ENCODE measurements at regions not wholly inside any gene's neighbourhood (a gene's known extent, or its start where the extent isn't known, plus 50 kb on each side); places are given as distances from the start of the nearest gene placed in this dataset.

GRCh38 chr5:125289606-125290005 lies 543.2 kb upstream of the ZNF608 start:
- DNase-seq (ENCODE audit: low read depth) = no peak

DNA sequence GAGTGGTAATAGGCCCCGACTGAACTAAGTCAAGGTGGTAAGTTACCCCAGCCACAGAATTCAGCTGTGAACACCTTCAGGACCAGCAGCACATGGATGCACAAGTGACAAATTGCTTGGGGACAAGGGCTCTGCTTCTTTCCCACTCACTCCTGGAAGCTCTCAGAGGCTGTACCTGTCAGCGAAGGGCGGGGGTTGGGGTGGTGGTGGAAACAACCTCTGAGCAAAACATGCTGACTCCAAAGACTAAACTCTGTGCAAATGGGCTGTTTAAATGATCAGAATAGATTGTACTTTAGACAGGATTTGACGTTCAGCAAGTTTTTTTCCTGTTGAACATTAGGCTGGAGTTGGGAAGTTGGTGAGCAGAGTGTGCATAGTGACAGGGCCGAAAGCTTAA lies 544.5 kb upstream of the ZNF608 start:
- no peak for DNase-seq (ENCODE audit: low read depth)

- DNase-seq (ENCODE audit: low read depth) = no peak
Observed at GRCh38 chr5:125291447-125291846, 545.0 kb upstream of the ZNF608 start.

DNA sequence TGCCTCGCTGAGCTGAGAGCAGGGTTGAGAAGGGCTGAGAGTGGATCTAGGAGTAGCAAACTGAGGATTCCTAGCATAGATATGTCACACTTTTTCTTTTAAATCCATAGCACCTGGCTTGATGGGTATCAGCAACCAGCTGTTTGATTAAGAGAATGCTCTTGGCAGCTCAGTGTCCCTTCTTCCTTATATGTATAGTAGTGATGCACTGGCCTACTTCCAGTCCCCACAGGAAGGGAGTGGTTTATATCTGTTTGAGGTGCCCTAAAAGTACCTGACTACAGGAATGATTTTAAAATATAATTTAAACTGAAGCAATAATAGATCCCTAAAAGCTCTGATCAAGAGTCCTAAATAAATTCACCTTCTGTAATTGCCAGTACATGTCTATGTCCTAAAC lies 546.8 kb upstream of the ZNF608 start:
- DNase-seq (ENCODE audit: low read depth) = no peak

GRCh38 chr5:125293726-125294125 lies 547.3 kb upstream of the ZNF608 start:
- DNase-seq (ENCODE audit: low read depth) = no peak

GRCh38 chr5:125294844-125295243 lies 548.4 kb upstream of the ZNF608 start:
- DNase-seq (ENCODE audit: low read depth) = no peak

DNA sequence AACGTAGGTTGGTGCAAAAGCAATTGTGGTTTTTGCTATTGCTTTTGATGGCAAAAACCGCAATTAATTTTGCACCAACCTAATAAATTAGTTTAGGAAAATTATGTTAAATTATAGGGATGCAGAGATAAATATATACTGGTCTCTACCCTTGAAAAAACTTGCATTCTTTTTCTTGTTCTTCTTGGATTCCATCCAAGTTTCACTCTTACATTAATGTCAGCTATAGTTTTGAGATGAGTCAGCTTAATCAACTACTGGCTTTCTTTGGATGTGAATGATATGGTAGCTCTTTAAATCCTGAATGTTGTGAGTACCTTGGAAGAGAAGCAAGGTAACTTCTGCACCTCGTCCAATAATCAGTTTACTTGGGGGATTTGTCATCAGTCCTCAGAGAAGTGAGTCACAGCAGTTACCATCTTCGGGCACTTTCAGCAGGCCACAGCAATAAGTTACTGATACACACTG lies 549.0 kb upstream of the ZNF608 start:
- no peak for DNase-seq (ENCODE audit: low read depth)

DNA sequence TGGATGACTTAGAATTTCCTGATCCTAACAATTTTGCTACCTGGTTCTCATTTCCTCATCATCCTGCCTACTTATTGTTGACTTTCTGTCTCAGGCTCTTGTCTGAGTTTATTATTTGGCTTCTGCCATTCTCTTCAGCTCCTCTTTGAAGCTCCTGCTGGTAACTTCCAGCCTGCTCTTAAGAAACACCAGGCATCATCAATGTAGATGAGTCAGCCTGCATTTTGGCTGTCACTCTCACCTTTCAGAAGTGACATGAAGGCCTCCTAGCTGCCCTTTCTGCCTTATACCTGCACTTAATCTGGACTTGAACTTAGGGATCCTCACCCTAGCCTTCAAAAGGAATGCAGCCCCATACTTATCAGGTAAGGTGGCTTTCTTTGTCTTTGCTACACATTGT lies 551.8 kb upstream of the ZNF608 start:
- no peak for DNase-seq (ENCODE audit: low read depth)

- DNase-seq (ENCODE audit: low read depth) = no peak
Observed at GRCh38 chr5:125298746-125299379, 552.4 kb upstream of the ZNF608 start.

GRCh38 chr5:125301711-125302110 lies 555.3 kb upstream of the ZNF608 start:
- DNase-seq (ENCODE audit: low read depth) = no peak

GRCh38 chr5:125302577-125302976 lies 556.1 kb upstream of the ZNF608 start:
- DNase-seq (ENCODE audit: low read depth) = no peak

GRCh38 chr5:125306741-125307140 lies 560.3 kb upstream of the ZNF608 start:
- no peak for DNase-seq (ENCODE audit: low read depth)

DNA sequence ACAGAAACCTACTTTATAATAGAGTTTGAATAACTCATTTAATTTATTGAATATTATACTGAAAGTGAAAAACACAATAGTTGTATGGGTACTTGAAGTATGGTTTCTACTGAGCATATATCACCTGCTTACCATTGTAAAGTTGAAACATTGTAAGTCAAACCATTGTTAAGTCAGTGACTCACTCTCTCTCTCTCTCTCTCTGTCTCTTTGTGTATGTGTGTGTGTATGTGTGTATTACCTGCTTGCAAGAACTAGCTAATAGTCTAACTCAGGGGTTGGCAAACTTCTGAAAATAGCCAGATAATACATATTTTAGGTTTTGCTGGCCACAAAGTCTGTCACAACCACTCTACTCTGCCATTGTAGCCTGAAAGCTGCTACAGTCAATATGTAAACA lies 564.3 kb upstream of the ZNF608 start:
- no peak for DNase-seq (ENCODE audit: low read depth)

DNA sequence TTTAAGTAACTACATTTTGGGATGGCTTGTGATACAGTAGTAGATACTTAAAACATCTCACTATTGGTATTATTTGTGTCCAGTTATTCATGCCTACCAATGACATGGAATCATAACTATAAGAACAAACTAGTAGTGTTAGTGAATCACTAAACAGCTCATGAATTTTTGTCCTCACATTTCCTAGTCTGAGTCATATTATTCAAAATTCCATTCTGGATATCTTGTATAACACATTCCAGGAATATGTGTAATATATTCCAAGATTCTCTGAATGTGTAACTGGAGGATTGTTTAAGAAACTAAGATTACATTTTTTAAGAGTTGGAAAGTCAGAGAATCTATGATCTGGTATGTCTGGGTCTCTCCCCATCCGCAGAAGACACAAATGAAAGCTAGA lies 565.3 kb upstream of the ZNF608 start:
- DNase-seq (ENCODE audit: low read depth) = no peak

DNA sequence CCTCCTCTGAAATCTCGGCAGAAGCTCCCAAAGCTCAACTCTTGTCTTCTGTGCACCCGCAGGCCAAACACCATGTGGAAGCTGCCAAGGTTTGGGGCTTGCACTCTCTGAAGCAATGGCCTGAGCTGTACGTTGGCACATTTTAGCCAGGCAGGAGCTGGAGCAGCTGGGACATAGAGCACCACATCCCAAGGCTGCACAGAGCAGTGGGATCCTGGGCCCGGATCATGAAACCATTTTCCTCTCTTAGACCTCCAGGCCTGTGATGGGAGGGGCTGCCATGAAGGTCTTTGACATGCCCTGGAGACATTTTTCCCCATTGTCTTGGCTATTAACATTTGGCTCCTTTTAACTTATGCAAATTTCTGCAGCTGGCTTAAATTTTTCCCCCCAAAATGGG lies 567.1 kb upstream of the ZNF608 start:
- DNase-seq (ENCODE audit: low read depth) = no peak

DNA sequence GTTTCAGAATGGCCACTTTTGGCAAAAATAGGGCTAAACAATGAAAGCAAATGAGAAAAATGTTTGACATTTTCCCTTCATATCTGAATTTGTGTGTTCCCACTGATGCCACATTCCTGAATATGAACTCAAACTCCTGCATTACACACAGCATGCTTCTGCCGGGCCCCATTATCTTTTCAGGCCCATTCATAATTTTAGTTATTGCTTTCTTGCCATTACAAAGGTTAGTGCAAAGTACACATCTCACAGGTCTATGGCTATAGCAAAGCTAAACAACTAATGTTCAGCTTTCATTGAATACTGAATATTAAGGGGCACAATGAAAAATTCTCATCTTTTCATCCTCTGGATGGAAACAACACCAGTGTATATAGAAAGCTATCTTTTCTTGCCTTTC lies 568.9 kb upstream of the ZNF608 start:
- no peak for DNase-seq (ENCODE audit: low read depth)

- no peak for DNase-seq (ENCODE audit: low read depth)
Observed at GRCh38 chr5:125316391-125316790, 570.0 kb upstream of the ZNF608 start.

GRCh38 chr5:125316915-125317535 lies 570.6 kb upstream of the ZNF608 start:
- DNase-seq (ENCODE audit: low read depth) = no peak

DNA sequence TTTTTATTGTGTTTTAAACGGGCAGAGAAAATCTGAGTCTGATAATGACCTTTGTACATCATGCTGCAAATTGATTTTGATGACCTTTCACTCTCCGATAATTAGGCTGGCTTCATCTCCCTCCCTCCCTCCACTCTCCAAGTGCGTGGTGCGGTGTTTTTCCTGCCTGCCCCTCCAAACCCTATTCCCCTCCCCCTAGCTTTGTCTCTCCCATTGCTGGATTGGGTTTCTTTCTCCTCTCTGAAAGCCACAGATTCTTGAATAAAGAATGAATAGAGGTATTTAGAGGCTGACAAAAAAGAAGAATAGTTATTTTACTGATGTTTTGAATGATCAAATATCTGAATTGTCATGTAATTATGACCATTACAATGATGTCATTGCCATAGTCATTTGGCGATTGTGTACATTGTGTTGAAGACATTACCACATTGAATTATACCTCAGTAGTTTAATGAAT lies 571.1 kb upstream of the ZNF608 start:
- no peak for DNase-seq (ENCODE audit: low read depth)

GRCh38 chr5:125321654-125322053 lies 575.2 kb upstream of the ZNF608 start:
- no peak for DNase-seq (ENCODE audit: low read depth)

DNA sequence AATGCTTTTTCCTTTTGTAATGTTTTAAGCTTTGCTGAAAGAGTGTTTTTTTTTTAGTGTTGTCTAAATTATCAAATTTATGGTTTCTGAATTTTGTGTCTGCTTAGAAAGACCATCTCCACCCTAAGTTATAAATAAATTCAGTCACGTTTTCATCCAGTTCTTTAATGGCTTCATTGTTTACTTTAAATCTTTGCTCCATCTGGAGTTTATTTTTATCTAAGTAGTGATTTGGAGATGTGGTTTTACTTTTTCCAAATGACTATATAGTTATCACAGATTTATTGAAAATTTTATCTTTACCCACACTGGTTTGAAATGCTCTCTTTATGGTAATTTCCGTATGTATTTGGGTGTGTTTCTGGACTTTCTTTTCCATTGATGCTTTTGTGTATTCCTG lies 577.2 kb upstream of the ZNF608 start:
- no peak for DNase-seq (ENCODE audit: low read depth)

DNA sequence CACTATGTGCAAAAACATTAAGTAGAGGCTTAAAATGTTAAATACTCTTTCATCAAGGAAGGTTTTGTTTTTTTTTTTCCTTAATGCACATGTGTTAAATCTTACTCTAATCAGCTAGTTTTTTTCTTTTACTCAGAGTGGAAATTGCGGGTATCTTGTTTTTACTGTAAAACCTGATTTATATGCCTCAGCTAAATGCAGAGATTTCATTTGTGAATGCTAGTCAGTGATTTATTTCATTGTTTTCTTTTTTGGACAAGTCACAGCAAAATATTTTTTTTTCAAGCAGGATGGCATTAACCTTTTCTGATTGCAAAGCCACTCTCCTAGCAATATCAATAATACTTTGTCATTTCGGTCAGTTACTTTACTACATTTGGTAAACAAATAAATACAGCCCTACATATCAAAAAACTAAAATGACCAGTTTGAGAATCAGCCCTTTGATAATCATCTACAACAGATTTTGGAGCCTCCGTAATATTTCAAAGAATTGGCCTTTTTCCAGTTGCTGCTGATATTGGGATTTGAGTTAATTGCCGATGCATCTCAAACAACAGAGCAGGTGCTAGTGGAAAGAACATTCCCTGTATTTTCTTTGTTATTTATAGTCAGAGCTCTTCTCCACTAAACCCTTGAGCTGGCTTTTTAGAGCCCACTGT lies 579.2 kb upstream of the ZNF608 start:
- DNase-seq (ENCODE audit: low read depth) = no peak

DNA sequence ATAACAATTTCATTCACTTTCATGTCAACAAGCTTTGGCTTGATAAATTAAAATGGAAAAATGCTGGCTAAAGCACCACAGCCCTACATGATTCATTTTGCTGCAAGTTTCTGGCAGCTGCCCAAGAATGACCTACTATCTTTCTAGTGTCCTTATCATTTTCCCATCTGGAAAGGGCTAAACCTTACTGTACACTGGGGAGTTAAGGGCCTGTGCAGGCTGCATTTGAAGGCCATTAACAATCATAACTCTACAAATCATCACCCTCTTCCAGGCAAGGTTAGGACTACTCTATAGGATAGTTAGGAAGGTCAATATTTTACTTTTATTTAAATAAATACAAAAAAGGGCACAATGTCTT lies 579.7 kb upstream of the ZNF608 start:
- no peak for DNase-seq (ENCODE audit: low read depth)

DNA sequence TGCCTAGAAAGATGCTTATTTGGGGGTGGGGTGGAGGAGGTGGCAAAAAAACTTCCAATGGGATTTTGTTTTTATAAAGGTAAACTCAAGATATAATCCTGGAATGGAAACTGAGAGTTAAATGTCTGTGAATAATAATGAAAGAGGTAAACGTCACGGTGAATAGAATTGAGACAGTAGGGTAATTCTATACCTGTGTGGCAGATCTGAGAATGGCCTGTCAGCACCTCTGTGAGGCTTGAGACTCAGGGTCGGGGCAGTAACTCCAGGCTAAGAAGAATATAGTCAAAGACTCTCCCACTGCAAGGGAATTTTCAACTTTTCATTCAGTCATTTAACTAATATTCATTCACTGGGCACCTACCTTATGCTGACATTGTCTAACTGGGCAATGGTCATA lies 581.2 kb upstream of the ZNF608 start:
- DNase-seq (ENCODE audit: low read depth) = no peak
